ENCODE measurements at regions not wholly inside any gene's neighbourhood (a gene's known extent, or its start where the extent isn't known, plus 50 kb on each side); places are given as distances from the start of the nearest gene placed in this dataset.

DNA sequence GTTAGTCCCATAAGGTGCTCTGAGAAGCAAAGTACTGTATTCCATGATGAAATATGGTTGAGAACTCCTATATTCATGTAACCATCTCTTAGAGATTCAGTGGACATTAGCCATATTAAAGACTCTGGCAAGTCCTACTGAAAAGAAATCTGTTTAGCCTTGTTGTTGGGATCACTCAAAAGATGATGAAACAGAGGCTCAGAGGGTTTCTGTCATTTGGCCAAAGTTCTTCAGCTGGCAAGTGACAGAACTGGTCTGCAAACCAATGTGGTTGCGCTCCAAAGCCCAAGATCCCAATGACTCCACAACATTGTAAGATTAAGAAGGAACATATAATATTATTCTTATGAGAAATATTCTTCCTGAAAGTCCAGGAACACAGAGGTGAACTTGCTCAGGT lies 462.9 kb downstream of the ACTL7B start:
- Histone ChIP-seq H3K4me1 (ENCODE audit: insufficient read depth) (no peaks in the 10 kb centered on the region), H3K4me3 (no peak overlapping the region), H3K79me2 (no peaks in the 10 kb centered on the region), H3K9me2 (replicated peaks; ENCODE audit: insufficient read depth) (no peaks in the 10 kb centered on the region), H3K36me3 (replicated peaks; ENCODE audit: insufficient read depth, low read depth) (no peaks in the 10 kb centered on the region), H3K27me3 (no peaks in the 10 kb centered on the region), H2AFZ (no peak overlapping the region), H3K9me3 (ENCODE audit: low read depth) (no peaks in the 10 kb centered on the region), H3K27ac (no peak overlapping the region), H4K20me1 (ENCODE audit: insufficient read depth, poor library complexity, severe bottlenecking) (no peaks in the 10 kb centered on the region), H3K4me2 (no peak overlapping the region)
- TF ChIP-seq EZH2phosphoT487 (IDR thresholded peaks at IDR 0.05; ENCODE audit: low read depth, severe bottlenecking, unreplicated experiment), result no peak
- no peak for TF ChIP-seq EZH2 (IDR thresholded peaks at IDR 0.05; ENCODE audit: borderline replicate concordance)
- TF ChIP-seq, protein P1, sequence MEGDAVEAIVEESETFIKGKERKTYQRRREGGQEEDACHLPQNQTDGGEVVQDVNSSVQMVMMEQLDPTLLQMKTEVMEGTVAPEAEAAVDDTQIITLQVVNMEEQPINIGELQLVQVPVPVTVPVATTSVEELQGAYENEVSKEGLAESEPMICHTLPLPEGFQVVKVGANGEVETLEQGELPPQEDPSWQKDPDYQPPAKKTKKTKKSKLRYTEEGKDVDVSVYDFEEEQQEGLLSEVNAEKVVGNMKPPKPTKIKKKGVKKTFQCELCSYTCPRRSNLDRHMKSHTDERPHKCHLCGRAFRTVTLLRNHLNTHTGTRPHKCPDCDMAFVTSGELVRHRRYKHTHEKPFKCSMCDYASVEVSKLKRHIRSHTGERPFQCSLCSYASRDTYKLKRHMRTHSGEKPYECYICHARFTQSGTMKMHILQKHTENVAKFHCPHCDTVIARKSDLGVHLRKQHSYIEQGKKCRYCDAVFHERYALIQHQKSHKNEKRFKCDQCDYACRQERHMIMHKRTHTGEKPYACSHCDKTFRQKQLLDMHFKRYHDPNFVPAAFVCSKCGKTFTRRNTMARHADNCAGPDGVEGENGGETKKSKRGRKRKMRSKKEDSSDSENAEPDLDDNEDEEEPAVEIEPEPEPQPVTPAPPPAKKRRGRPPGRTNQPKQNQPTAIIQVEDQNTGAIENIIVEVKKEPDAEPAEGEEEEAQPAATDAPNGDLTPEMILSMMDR (IDR thresholded peaks at IDR 0.05; ENCODE audit: poor library complexity), result no peak
- DNase-seq (ENCODE audit: low spot score), result no peak
- WGBS (ENCODE audit: low lambda C conversion rate, missing lambda C conversion rate), result 97% methylated on average over 1 of the region's 1 CpG

DNA sequence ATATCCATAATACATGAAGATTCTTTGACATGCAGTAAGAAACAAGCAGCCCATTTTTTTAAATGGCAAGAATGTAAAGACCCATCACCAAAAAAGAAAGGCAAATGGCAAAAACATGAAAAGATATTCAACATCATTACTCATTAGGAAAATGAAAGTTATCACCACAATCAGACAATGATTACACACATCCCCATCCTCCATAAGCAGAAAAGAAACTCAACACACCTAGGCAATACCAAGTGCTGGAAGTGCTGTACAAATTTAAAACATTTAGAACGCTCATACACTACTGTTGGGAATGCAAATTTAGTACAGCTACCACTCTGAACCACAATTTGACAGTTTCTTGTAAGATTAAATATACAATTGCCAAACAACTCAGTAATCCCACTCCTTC lies 466.7 kb downstream of the ACTL7B start:
- Histone ChIP-seq H3K27me3 (no peaks in the 10 kb centered on the region), H3K27ac (no peak overlapping the region), H3K79me2 (no peaks in the 10 kb centered on the region), H3K9me3 (ENCODE audit: low read depth) (no peaks in the 10 kb centered on the region), H3K9me2 (replicated peaks; ENCODE audit: insufficient read depth) (no peaks in the 10 kb centered on the region), H3K4me1 (ENCODE audit: insufficient read depth) (peaks cover 6% of the 10 kb centered on the region), H3K4me3 (no peak overlapping the region), H2AFZ (no peak overlapping the region), H4K20me1 (ENCODE audit: insufficient read depth, poor library complexity, severe bottlenecking) (no peaks in the 10 kb centered on the region), H3K4me2 (no peak overlapping the region), H3K36me3 (replicated peaks; ENCODE audit: insufficient read depth, low read depth) (no peaks in the 10 kb centered on the region)
- no peak for TF ChIP-seq EZH2 (IDR thresholded peaks at IDR 0.05; ENCODE audit: borderline replicate concordance)
- no peak for TF ChIP-seq EZH2phosphoT487 (IDR thresholded peaks at IDR 0.05; ENCODE audit: low read depth, severe bottlenecking, unreplicated experiment)
- TF ChIP-seq, protein P1 (IDR thresholded peaks at IDR 0.05; ENCODE audit: poor library complexity), result no peak
- no peak for DNase-seq (ENCODE audit: low spot score)
- WGBS (ENCODE audit: low lambda C conversion rate, missing lambda C conversion rate), result 88% methylated on average over 1 of the region's 1 CpG

DNA sequence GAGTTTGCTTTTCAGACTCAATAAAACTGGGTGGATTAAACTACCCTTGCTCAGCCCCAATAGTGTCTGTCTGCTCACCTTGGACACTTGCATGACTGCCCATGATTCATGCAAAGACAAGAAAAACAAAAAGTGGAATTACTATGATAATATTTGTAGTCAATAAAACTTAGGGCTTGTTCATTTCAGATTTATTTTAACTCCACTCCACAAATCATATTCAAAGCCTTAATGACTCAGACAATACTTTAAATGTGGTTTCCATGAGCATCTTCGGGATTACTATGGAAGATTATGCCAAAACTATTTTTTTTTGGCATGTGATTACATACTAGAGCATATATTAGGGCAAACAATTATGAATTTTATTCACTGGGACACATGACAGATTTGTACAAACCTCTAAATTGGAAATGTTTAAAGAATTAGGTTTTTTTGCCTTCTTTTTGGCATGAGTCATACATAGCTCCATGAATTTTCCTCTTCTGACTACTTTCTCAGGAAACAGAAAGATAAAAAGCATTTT lies 468.9 kb downstream of the ACTL7B start:
- Histone ChIP-seq H3K4me3 (no peak overlapping the region), H4K20me1 (ENCODE audit: insufficient read depth, poor library complexity, severe bottlenecking) (no peaks in the 10 kb centered on the region), H3K9me3 (ENCODE audit: low read depth) (no peaks in the 10 kb centered on the region), H2AFZ (no peak overlapping the region), H3K36me3 (replicated peaks; ENCODE audit: insufficient read depth, low read depth) (no peaks in the 10 kb centered on the region), H3K4me1 (ENCODE audit: insufficient read depth) (peaks cover 7% of the 10 kb centered on the region), H3K27me3 (no peaks in the 10 kb centered on the region), H3K79me2 (no peaks in the 10 kb centered on the region), H3K27ac (no peak overlapping the region), H3K9me2 (replicated peaks; ENCODE audit: insufficient read depth) (no peaks in the 10 kb centered on the region), H3K4me2 (no peak overlapping the region)
- TF ChIP-seq EZH2 (IDR thresholded peaks at IDR 0.05; ENCODE audit: borderline replicate concordance) (no peak), EZH2phosphoT487 (IDR thresholded peaks at IDR 0.05; ENCODE audit: low read depth, severe bottlenecking, unreplicated experiment) (no peak)
- TF ChIP-seq, protein P1 (IDR thresholded peaks at IDR 0.05; ENCODE audit: poor library complexity), result no peak
- 72% methylated on average over 1 of the region's 1 CpG for WGBS (ENCODE audit: low lambda C conversion rate, missing lambda C conversion rate)
- no peak for DNase-seq (ENCODE audit: low spot score)

DNA sequence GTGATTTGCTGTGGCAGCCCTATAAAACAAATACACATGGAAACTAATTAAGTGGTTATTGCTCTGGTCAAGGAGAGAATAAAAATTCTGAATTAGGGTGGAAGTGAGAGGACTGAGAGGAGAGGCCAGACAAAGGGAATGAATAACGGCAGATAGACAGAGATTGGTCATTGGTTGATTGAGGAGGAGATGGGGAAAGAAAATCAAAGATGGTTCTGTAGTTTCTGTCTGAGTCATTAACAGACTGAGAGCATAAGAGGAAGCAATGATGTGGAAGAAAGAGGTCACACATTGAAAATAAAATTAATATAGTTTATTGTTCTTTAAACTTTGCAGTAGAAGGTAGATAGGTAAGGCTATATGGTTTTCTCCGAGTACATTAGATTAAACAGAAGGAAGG lies 469.8 kb downstream of the ACTL7B start:
- no peak overlapping the region for H3K4me3 ChIP-seq
- TF ChIP-seq, protein P1 (IDR thresholded peaks at IDR 0.05; ENCODE audit: poor library complexity), result no peak
- TF ChIP-seq EZH2 (IDR thresholded peaks at IDR 0.05; ENCODE audit: borderline replicate concordance) (no peak), EZH2phosphoT487 (IDR thresholded peaks at IDR 0.05; ENCODE audit: low read depth, severe bottlenecking, unreplicated experiment) (no peak)
- WGBS (ENCODE audit: low lambda C conversion rate, missing lambda C conversion rate), result 99% methylated on average over 2 of the region's 2 CpGs
- no peak for DNase-seq (ENCODE audit: low spot score)
- peaks cover 7% of the 10 kb centered on the region for H3K4me1 ChIP-seq (ENCODE audit: insufficient read depth)
- H3K9me2 ChIP-seq (replicated peaks; ENCODE audit: insufficient read depth), result no peaks in the 10 kb centered on the region
- no peaks in the 10 kb centered on the region for H4K20me1 ChIP-seq (ENCODE audit: insufficient read depth, poor library complexity, severe bottlenecking)
- H3K27me3 ChIP-seq, result no peaks in the 10 kb centered on the region
- H2AFZ ChIP-seq, result no peak overlapping the region
- no peak overlapping the region for H3K27ac ChIP-seq
- H3K36me3 ChIP-seq (replicated peaks; ENCODE audit: insufficient read depth, low read depth), result no peaks in the 10 kb centered on the region
- no peaks in the 10 kb centered on the region for H3K9me3 ChIP-seq (ENCODE audit: low read depth)
- H3K79me2 ChIP-seq, result no peaks in the 10 kb centered on the region
- H3K4me2 ChIP-seq, result no peak overlapping the region
